HCEC 1CT (cell line): ENCODE measurements at regions not wholly inside any gene's neighbourhood (a gene's known extent, or its start where the extent isn't known, plus 50 kb on each side); places are given as distances from the start of the nearest gene placed in this dataset.

ENCODE experiments used
- DNase-seq: peaks from one replicate; pipeline ENCODE4 v3.0.0-alpha.2; 2017

- peak; percentile 17 for DNase-seq
Measured at GRCh38 chr16:51404386-51404785, 253.3 kb upstream of the SALL1 start.

DNA sequence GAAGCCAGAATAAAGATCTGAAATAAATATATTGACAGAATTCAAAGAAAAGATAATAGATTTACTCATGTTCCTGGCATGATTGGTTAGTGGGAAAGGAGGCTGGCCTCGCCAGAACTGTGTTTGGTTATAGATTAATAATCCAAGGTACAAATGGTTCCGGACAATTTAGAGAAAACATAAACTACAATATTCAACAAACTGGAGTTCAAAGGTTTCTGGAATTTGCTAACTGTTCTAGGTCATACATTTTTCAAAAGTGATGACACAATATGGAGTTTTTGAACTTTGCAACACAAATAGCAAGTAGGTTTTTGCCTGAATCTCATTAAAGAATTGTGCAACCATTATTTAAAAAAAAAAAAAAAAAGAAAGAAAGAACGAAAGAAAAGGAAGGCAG, 251.7 kb upstream of the SALL1 start:
- peak; percentile 41 for DNase-seq

DNA sequence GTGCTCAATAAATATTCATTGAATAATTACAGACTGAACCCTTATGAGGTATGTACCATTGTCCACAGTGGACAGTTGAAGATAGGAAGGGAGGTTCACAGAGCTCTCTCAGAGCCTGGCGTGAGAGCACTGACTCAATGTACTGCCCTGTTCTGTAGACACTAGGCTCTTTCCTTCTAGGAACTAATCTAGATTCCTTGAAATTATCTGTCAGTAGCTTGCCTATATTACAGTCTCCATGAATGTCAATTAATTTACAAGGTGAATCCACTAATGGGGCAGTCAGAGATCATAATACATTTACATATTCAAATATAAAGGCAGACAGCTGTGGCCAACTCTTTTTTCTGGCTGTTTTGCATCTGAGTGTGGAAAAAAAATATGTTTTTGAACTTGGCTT, 251.2 kb upstream of the SALL1 start:
- DNase-seq = no peak

- DNase-seq = no peak
Measured at GRCh38 chr16:51401673-51402072, 250.6 kb upstream of the SALL1 start.

DNA sequence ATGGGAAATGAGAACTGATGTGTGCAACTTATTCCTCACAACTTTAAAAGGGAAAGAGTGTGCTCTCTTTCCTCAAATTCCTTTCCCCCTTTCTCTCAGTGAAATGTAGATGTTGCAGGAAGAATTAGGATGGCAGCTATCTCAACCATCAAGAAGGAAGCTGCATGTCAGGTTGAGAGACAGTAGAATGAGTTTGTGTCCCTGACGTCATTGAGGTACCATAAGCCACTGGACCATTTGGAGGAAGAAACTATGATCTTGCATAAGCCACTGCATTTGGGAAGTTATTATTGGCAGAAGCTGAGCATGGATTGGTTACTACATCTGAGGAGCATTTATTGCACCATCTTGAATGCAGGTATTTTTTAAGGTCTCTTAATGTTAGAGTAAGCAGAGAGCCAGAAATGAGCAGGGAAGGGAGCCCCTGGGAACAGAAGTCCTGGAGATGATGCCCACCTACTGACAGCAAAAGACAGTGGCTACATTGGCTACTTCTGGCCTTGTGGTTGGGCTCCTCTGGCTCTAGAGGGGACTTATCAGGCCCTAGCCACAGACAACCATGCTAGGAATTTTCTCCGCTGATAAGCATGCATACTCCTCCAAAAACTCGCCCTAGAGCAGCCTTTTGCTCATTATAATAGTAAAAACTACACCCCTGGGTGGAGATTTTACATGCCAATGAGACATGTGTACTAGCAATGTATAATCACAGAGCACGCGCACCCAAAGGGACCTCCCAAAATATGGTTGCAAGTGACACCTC, 249.0 kb upstream of the SALL1 start:
- DNase-seq = no peak

DNA sequence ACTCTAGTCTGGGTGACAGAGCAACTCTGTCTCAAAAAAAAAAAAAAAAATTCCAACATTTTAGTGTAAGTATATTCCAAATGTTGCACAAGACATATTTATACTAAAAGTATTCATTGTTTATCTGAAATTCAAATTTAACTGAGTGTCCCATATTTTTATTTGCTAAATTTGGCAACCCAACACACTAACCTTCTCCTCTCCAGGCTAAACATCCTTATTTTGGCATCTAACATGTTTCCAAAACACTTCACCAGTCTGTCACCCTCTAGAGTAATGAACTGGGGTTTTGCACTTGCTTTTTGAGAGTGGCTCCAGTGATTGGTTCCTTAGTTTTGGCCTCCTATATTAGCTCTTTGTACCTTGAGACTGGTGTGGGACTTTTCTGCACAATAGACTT, 243.4 kb upstream of the SALL1 start:
- no peak for DNase-seq

DNA sequence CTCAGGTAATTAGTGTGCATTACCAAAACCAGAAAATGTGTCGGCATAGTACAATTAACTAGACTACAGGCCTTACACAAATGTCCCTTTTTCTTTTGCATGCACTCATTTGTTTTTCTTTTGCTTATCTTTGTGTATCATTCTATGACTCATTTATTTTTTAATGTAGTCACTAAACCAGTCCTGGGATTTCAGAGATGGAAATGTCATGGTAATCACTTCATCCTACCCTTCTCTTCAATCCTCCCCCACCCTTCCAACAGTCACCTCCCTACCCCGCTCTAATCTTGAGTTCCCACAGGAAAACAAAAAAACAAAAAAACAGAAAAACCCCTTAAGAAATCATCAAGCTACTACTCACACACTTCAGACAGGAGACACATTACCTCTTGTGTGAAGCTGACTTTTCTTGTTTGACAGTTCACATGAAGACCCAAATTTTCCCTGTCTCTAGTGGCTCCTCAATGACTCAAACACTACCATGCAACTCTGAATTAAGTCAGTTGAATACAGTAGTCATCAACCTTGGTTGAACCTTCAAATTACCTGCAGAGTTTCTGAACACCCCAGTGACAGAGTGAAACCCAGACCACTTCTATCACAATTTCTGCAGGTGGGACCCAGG, 242.4 kb upstream of the SALL1 start:
- DNase-seq = no peak

DNA sequence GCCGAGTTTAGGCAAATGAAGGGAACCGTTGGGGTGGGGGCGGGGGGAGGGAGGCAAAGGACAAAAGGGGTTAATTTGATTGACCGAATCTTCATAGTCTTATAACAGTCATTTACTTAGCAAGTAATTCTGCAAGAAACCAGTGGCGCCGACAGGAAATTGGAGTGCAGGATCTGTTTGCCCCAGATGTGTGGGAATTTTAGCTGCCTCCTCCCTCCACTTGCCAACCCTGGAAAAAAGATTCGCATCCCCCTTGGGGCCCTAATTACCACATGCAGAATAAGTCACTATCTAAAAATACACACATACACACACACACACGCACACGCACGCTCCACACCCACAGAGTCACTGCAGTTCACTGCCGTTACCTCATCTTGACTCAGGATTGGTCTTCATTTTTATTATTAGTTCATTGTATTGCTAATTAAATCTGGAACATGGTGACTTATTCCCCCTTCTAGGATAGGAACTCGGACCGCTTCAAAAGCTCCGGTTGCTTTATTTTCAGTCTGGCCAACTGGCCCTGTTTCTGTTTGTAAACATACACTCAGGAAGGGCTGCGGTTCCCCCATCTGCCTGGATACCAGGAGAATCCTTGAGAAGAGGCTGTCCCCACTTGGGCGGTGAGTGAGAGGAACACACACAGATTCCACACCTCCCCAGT, 241.6 kb upstream of the SALL1 start:
- peak; percentile 47 for DNase-seq

- DNase-seq = no peak
Measured at GRCh38 chr16:51391798-51392511, 240.9 kb upstream of the SALL1 start.

GRCh38 chr16:51390877-51391276, 239.8 kb upstream of the SALL1 start:
- no peak for DNase-seq

DNA sequence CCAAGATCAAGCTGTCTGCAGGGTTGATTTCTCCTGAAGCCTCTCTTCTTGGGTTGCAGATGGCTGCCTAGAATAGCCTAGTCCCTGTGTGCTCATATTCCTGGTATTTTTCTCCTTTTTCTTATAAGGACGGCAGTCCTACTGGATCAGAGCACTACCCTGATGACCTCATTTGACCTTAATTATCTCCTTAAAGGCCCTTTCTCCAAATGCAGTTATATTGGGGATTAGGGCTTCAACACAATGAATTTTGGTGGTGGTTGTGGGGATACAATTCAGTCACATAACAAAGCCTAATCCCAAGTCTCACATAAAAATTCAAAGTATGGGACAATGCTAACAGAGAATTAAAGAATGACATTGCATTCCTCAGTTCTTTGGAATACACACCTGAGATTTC, 238.8 kb upstream of the SALL1 start:
- no peak for DNase-seq

DNA sequence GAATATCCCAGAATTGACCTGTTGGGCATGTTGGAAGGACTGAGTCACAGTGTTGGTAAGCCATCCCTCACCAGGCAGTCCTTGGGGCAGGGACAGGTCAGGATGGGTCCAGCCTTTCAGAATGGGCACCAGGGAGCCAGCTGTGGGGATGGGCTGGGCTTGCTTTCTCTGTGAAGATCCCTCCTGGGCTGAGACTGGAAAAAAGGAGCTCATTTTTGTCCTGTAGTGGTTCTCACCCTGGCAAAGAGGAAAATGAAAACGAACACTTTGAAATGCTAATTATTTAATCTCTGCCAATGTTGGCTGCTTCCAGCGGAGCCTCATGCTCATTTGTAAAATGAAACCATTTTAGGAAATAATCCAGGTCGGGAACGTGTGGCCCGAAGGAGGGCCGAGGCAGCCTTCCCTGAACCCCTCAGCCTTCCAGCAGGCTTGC, 237.5 kb upstream of the SALL1 start:
- no peak for DNase-seq

GRCh38 chr16:51383909-51384308, 232.8 kb upstream of the SALL1 start:
- no peak for DNase-seq

DNA sequence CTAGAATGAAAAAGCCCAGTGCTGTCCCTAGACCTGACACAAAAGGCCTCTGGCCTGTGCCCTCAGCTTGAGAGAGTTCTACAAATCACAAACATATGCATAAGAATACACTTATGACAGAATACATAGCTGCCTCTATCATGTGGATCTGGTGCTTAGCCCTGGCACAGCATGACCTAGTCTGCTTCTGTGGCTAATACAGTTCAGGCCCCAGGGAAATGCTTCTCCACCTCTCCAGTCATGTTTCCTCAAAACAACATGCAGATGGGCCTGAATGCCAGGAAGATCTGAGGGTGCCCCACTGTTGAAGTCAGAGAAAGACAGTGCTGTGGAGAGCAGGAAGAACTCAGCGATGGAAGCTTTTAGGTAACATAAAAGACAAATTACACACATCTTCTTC, 231.9 kb upstream of the SALL1 start:
- no peak for DNase-seq

DNA sequence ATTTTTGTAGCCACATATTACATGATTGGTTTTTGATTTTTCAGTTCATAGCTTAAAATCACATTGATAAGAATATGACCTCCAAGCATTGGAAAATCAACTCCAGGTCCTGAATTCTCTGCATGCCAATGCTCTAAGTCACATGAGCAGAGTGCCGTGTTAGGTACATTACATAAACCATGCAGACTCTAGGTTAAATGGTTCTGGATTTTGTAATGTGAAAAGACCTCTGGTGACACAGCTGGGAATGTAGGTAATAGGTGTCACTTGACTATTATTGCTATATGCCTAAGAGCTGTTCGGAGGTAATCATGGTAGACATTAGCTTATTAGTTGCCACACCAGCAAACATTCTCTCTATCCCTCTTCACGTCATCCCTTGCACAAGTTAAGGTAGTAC, 231.1 kb upstream of the SALL1 start:
- DNase-seq = no peak

GRCh38 chr16:51376080-51376479, 225.0 kb upstream of the SALL1 start:
- DNase-seq = no peak

DNA sequence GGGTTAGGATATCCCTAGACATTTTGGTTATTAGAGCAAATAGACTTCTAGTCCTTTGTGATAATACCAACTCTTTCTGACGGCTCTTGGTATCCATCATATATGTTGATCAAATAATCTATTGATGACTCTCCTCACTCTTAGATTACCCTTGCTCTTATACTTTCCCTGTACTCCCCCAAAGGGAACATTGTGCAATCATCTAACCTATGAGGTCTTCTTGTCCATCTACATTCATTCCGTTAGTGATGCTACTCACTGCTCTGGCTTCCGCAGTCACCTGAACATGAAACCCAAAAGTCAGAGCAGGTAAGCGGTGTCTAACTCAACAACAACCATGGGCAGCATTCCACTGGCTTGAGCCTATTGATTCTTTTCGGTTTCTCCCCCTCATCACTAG, 223.7 kb upstream of the SALL1 start:
- no peak for DNase-seq

- peak; percentile 79 for DNase-seq
Measured at GRCh38 chr16:51374346-51374745, 223.3 kb upstream of the SALL1 start.

- DNase-seq = no peak
Measured at GRCh38 chr16:51365715-51366114, 214.6 kb upstream of the SALL1 start.

GRCh38 chr16:51359141-51359955, 208.3 kb upstream of the SALL1 start:
- no peak for DNase-seq

- no peak for DNase-seq
Measured at GRCh38 chr16:51357839-51358238, 206.8 kb upstream of the SALL1 start.

DNA sequence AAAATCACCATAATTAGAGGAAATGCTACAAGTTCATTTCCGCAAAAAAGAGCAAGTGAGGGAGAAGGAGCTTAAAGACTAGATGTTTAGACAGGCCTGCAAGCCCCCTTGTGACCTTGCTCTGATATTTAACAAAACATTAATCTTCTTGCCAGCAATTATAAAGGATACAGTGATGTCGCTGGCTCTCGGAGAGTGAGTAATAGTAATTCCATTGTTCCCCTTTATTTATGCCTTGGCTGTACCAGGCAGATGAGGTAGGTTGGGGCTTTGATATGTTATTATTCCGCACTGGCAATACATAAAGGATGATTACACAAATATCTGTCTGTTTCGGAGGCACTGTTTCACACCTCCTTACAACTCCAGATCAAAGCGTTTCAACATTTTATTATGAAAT, 204.8 kb upstream of the SALL1 start:
- DNase-seq = no peak

GRCh38 chr16:51355195-51355594, 204.1 kb upstream of the SALL1 start:
- no peak for DNase-seq
